Common myeloid progenitor, CD34-positive (primary cell): ENCODE measurements at regions not wholly inside any gene's neighbourhood (a gene's known extent, or its start where the extent isn't known, plus 50 kb on each side); places are given as distances from the start of the nearest gene placed in this dataset.

ENCODE experiments used
- CTCF ChIA-PET: fragments of 350-600 bp; sonication (Branson Sonifier 250); formaldehyde crosslinking; loops from one replicate; lab custom pipeline; 2021; ENCODE audit warnings: antibody characterized with exemption; lab: Charles Lee
- POLR2A ChIA-PET: fragments of 350-600 bp; sonication (Branson Sonifier 250); formaldehyde crosslinking; loops from one replicate; lab custom pipeline; 2021; ENCODE audit warnings: antibody characterized with exemption; lab: Charles Lee
- DNase-seq, 3 donors: peaks; one replicate each; pipeline versions ENCODE4 v3.0.0 to v3.0.0-alpha.2; 2013
- H3K27ac ChIP-seq, 2 experiments: 1 replicate in 1 of 2; 2 replicates in 1 of 2; pipeline ENCODE4 v1.7.0; 2013; ENCODE audit warnings: inconsistent platforms in 2 of 2, low read length in 2 of 2, mild to moderate bottlenecking in 2 of 2, low read depth in 1 of 2, moderate library complexity in 1 of 2; ENCODE audit not compliant: severe bottlenecking in 2 of 2, insufficient read depth in 1 of 2, poor library complexity in 1 of 2
- H3K27me3 ChIP-seq, 5 experiments: replicated peaks in 2 of 5; 1 replicate in 3 of 5; 2 replicates in 2 of 5; pipeline versions ENCODE4 v1.6.1 to v1.7.0; 2013; ENCODE audit warnings: low read length in 4 of 5, mild to moderate bottlenecking in 2 of 5, moderate library complexity in 2 of 5, inconsistent platforms in 1 of 5; ENCODE audit not compliant: insufficient read depth in 5 of 5, control insufficient read depth in 4 of 5
- H3K36me3 ChIP-seq, 4 experiments: 1 replicate in 2 of 4; 2 replicates in 2 of 4; pipeline versions ENCODE4 v1.6.1 to v1.7.0; 2013; ENCODE audit warnings: low read length in 3 of 4, control low read depth in 1 of 4, mild to moderate bottlenecking in 1 of 4; ENCODE audit not compliant: control insufficient read depth in 4 of 4, insufficient read depth in 4 of 4
- H3K4me1 ChIP-seq, 4 experiments: 1 replicate in 3 of 4; 2 replicates in 1 of 4; pipeline versions ENCODE4 v1.6.1 to v1.7.1; 2013; ENCODE audit warnings: low read length in 3 of 4, mild to moderate bottlenecking in 3 of 4, control low read depth in 1 of 4, inconsistent platforms in 1 of 4, moderate library complexity in 1 of 4; ENCODE audit not compliant: control insufficient read depth in 4 of 4, insufficient read depth in 4 of 4; ENCODE audit errors: control extremely low read depth in 1 of 4
- H3K4me3 ChIP-seq, 7 experiments: 1 replicate in 4 of 7; 2 replicates in 3 of 7; pipeline versions ENCODE4 v1.5.1 to v1.7.0; 2013; ENCODE audit warnings: mild to moderate bottlenecking in 7 of 7, low read length in 6 of 7, moderate library complexity in 6 of 7, inconsistent platforms in 2 of 7, low read depth in 2 of 7, control low read depth in 1 of 7; ENCODE audit not compliant: insufficient read depth in 4 of 7, control insufficient read depth in 1 of 7; ENCODE audit errors: extremely low read depth in 1 of 7
- H3K9me3 ChIP-seq, 5 experiments: 1 replicate in 4 of 5; 2 replicates in 1 of 5; pipeline versions ENCODE4 v1.6.1 to v1.7.1; 2013; ENCODE audit warnings: low read length in 4 of 5, mild to moderate bottlenecking in 2 of 5, inconsistent platforms in 1 of 5, low read depth in 1 of 5, moderate library complexity in 1 of 5; ENCODE audit not compliant: control insufficient read depth in 4 of 5, insufficient read depth in 2 of 5; ENCODE audit errors: control extremely low read depth in 1 of 5
- WGBS: methylation state at CpG from one replicate; pipeline ENCODE4 v1.1.5; 2013; ENCODE audit not compliant: insufficient coverage; 5-methylcytosine and 5-hydroxymethylcytosine counted together

DNA sequence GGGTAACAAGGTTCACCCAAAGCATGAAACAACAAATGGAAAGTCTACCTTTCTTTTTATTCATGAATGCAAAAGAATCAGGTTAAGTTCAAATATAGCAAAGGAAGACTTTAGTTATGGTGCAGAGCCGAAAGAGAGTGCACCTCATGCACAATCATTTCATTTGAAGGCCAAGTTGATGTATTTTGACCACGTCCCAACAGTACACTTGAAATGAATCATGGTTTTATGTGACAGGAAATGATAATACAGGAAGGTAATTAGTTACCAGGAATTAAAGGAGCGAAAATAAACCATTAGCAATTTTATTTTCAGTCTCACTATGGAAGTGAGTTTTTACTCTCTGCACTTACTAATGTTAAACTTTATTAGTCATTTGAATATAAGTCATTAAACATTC is 281.2 kb upstream of the DIAPH2 start:
- Histone ChIP-seq H3K9me3 (no peaks in the 10 kb centered on the region), H3K27ac (no peak overlapping the region), H3K4me3 (no peak overlapping the region), H3K36me3 (no peaks in the 10 kb centered on the region), H3K4me1 (peaks cover 0 to 7% (median 0%) of the 10 kb centered on the region in 4 experiments), H3K27me3 (no peaks in the 10 kb centered on the region)
- ChIA-PET POLR2A (no interaction called here), CTCF (no interaction called here)
- peak in 2 of 3 donors; percentile 7 to 50 for DNase-seq
- WGBS = 25% methylated on average over 1 of the region's 3 CpGs

DNA sequence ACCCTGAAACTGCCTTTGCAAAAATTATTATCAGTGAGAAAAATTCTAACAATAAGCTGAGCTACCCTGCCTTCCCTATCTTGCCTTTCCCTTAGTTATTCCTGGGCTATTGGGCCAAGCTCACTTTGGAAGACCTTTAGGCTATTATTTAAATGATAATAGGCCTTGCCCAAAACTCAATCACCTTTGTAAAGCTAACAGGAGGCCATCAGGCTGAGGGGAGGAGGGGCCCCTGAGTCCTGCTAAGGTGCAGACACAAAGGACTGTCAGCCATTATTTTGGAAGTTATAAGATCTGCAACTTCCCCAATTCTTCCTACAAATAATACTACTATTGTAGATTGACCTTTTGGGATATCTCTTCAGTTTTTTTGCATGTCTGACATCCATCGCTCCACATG is 278.8 kb upstream of the DIAPH2 start:
- ChIA-PET CTCF (no interaction called here), POLR2A (no interaction called here)
- Histone ChIP-seq H3K4me3 (no peak overlapping the region), H3K9me3 (no peaks in the 10 kb centered on the region), H3K36me3 (no peaks in the 10 kb centered on the region), H3K27ac (no peak overlapping the region), H3K27me3 (no peaks in the 10 kb centered on the region), H3K4me1 (peaks cover 0 to 7% (median 0%) of the 10 kb centered on the region in 4 experiments)
- DNase-seq = no peak
- 100% methylated on average over 1 of the region's 1 CpG for WGBS

DNA sequence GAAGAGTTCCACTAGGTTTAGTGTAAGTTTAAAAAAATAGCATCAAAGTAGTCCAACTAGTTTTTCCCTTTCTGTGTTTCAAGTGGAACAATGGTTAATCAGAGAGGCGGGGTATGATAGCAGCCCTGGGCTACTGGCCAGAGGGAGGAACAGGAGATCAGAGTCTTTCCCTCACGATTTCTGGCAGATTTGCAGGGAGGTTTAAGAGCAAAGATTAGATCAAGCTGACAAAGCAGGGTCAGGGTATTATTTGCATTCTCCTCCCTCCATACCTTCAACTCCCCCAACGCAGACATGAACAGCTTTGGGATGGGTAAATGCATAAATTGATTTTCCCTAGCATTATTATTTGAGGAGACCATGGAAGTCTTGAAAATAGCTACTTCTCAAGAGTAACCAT is 277.6 kb upstream of the DIAPH2 start:
- ChIA-PET CTCF (no interaction called here), POLR2A (no interaction called here)
- no peaks in the 10 kb centered on the region for H3K36me3 ChIP-seq
- DNase-seq = no peak
- H3K27ac ChIP-seq = no peak overlapping the region
- H3K27me3 ChIP-seq = no peaks in the 10 kb centered on the region
- no peak overlapping the region for H3K4me3 ChIP-seq
- no peaks in the 10 kb centered on the region for H3K9me3 ChIP-seq
- WGBS = no CpG with 5 or more reads among the region's 3 CpGs
- peaks cover 0 to 7% (median 0%) of the 10 kb centered on the region in 4 experiments for H3K4me1 ChIP-seq

DNA sequence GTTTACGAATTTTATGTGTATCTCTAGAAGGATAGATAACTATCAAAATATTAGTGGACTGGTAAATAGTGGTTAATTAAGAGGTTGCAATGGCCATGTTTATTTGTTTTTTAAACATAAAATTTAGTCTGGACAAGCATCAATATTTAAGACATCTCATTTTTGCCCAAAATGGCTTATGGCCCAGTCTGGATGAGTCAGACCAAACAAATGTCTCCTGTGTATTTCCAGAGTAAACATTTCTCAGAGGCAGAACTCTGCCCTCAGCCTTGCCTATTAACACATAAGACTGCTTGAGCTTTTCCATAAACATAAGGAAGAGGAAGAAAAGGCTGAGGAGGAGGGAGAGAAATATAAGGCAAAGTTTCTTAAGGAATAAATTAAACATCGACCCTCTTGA is 277.1 kb upstream of the DIAPH2 start:
- Histone ChIP-seq H3K9me3 (no peaks in the 10 kb centered on the region), H3K27ac (no peak overlapping the region), H3K36me3 (no peaks in the 10 kb centered on the region), H3K27me3 (no peaks in the 10 kb centered on the region), H3K4me3 (no peak overlapping the region), H3K4me1 (peaks cover 0 to 7% (median 0%) of the 10 kb centered on the region in 4 experiments)
- no CpG with 5 or more reads among the region's 2 CpGs for WGBS
- POLR2A ChIA-PET = no interaction called here
- DNase-seq = no peak
- CTCF ChIA-PET = no interaction called here

DNA sequence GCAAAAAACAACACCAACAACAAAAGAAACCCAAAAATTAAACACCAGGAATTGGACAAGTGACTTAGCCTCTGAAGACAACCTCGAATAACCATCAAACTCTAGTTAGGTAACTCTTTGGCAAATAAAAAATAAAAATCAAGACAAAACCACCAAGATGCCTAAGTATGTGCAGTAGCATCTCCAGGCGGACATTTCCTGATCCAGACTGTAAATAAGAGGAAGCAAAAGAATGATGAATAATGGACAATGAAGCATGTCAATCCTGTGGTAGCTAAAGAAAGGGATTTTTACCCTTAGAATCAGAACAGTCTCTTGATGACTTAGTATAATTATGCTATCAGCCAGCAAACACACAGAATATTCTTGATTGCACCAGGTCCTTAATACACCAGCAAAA is 276.7 kb upstream of the DIAPH2 start:
- no peaks in the 10 kb centered on the region for H3K36me3 ChIP-seq
- ChIA-PET CTCF (no interaction called here), POLR2A (no interaction called here)
- peaks cover 0 to 7% (median 0%) of the 10 kb centered on the region in 4 experiments for H3K4me1 ChIP-seq
- H3K27me3 ChIP-seq = no peaks in the 10 kb centered on the region
- H3K4me3 ChIP-seq = no peak overlapping the region
- H3K27ac ChIP-seq = no peak overlapping the region
- WGBS = no CpG with 5 or more reads among the region's 2 CpGs
- DNase-seq = no peak
- no peaks in the 10 kb centered on the region for H3K9me3 ChIP-seq

DNA sequence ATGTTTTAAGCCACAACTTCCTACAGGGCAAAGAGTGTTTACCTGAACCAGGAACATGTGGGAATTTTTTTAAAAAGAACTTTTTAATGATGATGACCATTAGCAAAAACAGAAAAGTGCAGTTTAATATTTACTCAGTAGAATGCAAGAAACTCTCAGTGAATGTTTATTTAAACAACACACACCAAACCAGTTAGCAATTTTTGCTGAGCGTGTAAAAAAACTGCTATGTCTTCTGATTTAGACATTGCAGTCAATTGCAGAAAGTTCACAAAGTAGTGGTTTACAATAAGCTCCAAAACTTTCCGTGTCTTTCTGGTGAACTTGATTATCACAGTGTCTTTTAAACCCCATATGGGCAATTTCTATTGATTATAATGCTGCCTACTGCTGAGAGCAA is 273.7 kb upstream of the DIAPH2 start:
- no peak overlapping the region for H3K4me3 ChIP-seq
- no peak overlapping the region for H3K27ac ChIP-seq
- WGBS = 88% methylated on average over 1 of the region's 2 CpGs
- no peaks in the 10 kb centered on the region for H3K27me3 ChIP-seq
- H3K36me3 ChIP-seq = no peaks in the 10 kb centered on the region
- CTCF ChIA-PET = no interaction called here
- POLR2A ChIA-PET = no interaction called here
- DNase-seq = no peak
- H3K9me3 ChIP-seq = no peaks in the 10 kb centered on the region
- H3K4me1 ChIP-seq = no peaks in the 10 kb centered on the region

DNA sequence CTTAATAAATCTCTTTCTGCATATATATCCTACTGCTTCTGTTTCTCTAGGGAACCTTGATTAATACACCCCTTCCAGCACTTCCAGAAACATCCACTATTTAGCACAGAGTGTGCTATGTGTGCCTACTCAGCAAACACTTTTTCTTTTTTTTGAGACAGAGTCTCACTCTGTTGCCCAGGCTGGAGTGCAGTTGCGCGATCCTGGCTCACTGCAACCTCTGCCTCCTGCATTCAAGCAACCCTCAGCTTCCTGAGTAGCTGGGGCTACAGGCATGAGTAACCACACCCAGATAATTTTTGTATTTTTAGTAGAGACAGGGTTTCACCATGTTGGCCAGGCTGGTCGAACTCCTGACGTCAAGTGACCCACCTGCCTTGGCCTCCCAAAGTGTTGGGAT is 266.9 kb upstream of the DIAPH2 start:
- Histone ChIP-seq H3K36me3 (no peaks in the 10 kb centered on the region), H3K27me3 (no peaks in the 10 kb centered on the region), H3K4me1 (peaks cover 0 to under 1% (median 0%) of the 10 kb centered on the region in 4 experiments), H3K4me3 (no peak overlapping the region), H3K9me3 (no peaks in the 10 kb centered on the region), H3K27ac (no peak overlapping the region)
- DNase-seq = no peak
- ChIA-PET CTCF (no interaction called here), POLR2A (no interaction called here)
- WGBS = 100% methylated on average over 2 of the region's 4 CpGs
